Fibroblast of upper back skin (primary cell): ENCODE measurements at regions not wholly inside any gene's neighbourhood (a gene's known extent, or its start where the extent isn't known, plus 50 kb on each side); places are given as distances from the start of the nearest gene placed in this dataset.

Experiments
- DNase-seq: peaks from one replicate; pipeline ENCODE4 v3.0.0-alpha.2; 2013

- no peak for DNase-seq
These were observed 375.0 kb upstream of the ARID1B start for GRCh38 chr6:156402227-156402626.

GRCh38 chr6:156400487-156400886 lies 376.7 kb upstream of the ARID1B start:
- no peak for DNase-seq

DNA sequence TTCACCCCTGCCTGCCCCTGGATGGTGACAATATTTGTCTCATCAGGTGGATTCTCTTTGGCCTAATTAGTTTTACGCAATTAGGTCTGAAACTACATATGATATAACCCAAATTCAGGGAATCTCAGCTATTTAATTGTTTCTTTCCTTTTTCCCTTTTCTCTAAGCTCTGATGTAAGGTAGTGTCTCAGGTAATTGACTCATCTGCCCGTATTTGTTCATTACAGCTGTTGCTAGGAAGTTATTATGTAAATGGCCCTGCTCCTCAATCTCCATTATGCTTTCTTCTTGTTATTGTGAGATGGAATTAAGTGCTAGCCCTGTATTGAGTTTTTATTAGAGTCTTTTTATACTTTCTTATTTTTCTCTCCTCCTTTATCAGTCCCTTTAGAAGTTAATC lies 378.2 kb upstream of the ARID1B start:
- DNase-seq: no peak

- DNase-seq: no peak
These were observed 378.8 kb upstream of the ARID1B start for GRCh38 chr6:156398371-156398770.

DNA sequence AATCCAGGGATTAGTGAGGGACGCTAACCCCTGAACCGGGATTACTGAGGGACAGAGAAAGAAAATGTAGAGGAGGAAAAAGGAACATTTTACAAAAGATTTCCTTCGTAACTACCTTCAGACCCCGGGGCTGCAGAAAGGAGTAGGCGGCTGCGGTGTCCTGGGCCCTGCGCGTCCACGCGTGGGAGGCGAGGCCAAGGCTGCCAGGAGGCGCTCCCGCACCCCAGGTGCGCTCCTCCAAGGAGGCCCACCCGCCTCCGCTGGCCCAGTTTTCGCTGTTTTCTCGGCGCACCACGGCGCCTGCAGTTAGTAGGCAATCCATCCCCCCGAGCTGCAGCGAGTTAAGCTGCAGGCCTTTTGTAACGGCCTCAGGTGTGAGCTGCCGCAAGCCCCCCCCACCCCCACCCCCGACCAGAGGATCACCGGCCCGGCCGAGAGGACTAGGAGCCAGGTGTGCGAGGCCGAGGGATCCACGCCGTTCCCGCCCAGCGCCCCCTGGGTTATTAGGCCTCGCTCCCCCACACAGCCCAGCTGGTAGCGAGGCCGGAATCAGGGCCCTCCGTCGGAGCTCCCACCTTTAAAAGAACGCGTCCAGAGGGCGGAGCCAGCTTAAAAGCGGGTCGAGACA lies 380.3 kb upstream of the ARID1B start:
- no peak for DNase-seq

GRCh38 chr6:156396068-156396771 lies 381.0 kb upstream of the ARID1B start:
- no peak for DNase-seq

GRCh38 chr6:156395276-156395675 lies 381.9 kb upstream of the ARID1B start:
- no peak for DNase-seq

DNA sequence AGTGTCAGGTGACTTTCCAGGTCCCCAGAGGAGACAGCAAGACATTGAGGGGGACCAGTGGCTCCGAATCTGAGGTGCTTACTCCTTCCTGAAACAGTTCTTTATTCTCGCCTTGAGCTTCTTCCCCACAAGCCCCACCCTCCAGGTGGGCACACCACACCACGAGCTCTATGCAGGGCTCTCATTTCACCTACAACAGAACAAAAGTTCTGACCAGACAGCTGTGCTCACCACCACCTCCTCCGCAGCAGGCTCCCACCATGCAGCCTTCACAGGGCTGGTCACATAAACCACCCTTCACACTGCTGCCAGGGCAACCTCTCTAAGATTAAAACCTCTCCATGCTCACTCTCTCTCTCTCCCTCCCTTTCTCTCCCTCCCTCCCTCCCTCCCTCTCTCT lies 384.5 kb upstream of the ARID1B start:
- no peak for DNase-seq

- no peak for DNase-seq
These were observed 385.2 kb upstream of the ARID1B start for GRCh38 chr6:156391977-156392376.

DNA sequence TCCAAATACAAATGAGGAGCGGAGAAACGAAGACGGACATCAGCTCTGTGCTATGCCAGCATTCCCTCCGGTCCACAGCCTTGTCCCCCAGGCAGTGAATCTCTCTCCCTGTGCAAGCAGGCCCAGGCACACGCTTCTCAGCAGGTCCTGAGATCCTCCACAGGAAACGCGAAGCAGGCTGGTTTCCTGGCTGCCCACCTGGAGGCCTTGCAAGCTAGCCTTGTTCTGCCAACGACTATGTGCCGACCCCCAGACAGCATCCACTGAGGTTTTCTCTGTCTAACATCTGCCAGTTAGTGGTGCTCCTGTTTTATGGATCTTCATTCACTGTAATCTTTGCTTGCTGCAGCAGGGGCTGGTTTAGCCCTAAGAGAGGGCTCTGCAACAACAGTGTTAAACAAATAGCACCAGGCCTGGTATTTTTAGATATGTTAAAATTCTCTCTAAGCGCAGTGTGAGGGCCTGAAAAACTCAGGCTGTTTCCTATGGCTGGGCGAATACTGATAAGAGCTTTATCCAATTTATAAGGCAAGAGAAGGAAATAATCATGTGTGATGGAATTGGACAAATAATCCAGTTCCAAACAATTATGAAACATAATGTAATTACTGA lies 386.0 kb upstream of the ARID1B start:
- no peak for DNase-seq

GRCh38 chr6:156390621-156391020 lies 386.6 kb upstream of the ARID1B start:
- DNase-seq: no peak

- DNase-seq: no peak
These were observed 387.9 kb upstream of the ARID1B start for GRCh38 chr6:156389296-156389695.

- DNase-seq: no peak
These were observed 389.7 kb upstream of the ARID1B start for GRCh38 chr6:156387472-156387871.

DNA sequence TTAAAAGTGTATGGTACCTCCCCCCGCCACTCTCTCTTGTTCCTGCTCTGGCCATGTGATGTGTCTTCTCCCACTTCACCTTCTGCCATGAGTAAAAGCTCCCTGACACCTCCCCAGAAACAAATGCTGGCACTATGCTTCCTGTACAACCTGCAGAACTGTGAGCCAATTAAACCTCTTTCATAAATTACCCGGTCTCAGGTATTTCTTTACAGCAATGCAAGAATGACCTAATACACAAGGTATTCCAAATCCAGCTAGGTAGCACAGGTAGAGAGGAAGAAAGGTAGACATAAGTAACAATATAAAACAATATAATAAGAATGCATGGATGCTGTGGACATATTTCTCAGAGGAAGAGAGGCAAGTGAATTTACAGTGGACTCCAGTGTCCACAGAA lies 394.1 kb upstream of the ARID1B start:
- DNase-seq: no peak

- DNase-seq: peak; percentile 22
These were observed 397.5 kb upstream of the ARID1B start for GRCh38 chr6:156379392-156380289.

- no peak for DNase-seq
These were observed 398.3 kb upstream of the ARID1B start for GRCh38 chr6:156378853-156379252.

- DNase-seq: no peak
These were observed 401.1 kb upstream of the ARID1B start for GRCh38 chr6:156376091-156376490.

- no peak for DNase-seq
These were observed 417.3 kb upstream of the ARID1B start for GRCh38 chr6:156359912-156360311.

DNA sequence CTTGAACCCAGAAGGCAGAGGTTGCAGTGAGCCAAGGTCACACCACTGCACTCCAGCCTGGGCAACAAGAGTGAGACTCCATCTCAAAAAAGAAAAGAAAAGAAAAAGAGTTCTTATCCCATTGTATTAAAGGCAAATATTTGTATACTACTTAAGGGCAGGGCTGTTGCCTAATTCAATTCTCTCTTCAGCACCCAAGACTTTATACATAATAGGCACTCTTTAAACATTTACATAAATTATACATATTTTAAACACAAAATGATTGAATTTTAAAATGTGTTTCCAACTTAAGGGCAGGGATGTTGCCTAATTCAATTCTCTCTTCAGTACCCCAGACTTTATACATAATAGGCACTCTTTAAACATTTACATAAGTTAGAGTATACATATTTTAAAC lies 424.3 kb upstream of the ARID1B start:
- no peak for DNase-seq

DNA sequence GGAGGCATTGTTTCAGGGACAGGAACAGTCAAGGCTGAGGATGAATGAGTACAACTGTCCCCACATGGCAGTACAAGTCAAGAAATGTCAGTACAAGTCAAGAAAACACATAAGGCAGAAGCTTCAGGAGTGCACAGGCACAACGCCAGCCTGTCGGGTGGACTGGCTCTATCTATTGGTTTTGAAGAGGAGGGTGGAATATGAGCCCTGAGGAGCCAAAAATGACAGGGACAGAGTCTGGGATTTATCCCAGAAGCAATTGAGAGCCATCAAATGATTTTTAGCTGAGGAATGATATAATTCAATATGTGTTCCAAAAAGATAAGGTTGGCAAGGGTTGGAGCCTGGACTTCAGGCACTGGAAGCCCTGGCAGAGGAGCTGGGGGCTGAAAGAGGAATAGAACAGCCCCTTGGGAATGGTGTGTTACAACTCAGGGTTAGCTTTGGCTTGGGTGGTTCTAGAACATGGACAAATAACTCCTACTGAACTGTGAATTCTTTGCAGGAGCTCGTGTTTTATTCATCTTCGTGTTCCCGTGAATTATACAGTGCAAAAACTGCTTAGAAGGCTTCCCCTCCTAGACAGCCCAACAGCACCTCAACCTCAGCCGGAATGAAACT lies 425.7 kb upstream of the ARID1B start:
- DNase-seq: no peak

DNA sequence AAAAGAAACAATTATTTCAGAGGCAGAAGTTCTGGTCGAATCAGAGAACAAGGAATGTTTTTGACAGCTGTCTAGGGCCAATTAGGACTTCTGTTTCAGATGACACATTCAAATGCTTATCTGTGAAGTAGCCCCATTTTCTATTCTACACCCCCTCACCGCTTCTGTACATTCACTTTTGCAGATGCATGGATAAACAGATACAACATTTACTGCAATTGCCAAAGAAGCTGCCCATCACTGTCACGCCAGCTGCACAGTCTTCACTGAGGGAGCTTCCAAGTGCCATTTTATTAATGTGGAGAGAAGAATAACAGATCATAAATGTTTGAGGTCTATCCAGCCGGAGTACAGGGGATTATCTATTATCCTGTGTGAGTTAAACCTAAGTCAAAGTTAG lies 426.8 kb upstream of the ARID1B start:
- no peak for DNase-seq

DNA sequence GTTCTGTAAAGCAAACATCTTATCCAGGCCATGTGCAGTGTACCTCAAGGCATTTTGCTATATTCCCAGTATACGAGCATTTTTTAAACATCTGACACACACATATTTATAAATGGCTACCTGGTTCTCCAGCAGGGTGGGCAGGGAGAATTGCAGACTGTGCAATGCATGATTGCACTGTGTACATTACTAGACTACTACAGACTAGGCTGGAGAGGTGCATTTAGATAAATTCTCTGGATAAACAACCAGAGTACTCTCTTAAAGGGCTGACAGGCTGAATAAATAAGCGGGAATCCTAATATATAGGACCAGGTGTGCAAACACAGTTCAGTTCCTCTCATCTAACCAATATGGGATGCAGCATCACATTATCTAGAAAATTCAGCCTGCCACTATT lies 428.3 kb upstream of the ARID1B start:
- DNase-seq: no peak

DNA sequence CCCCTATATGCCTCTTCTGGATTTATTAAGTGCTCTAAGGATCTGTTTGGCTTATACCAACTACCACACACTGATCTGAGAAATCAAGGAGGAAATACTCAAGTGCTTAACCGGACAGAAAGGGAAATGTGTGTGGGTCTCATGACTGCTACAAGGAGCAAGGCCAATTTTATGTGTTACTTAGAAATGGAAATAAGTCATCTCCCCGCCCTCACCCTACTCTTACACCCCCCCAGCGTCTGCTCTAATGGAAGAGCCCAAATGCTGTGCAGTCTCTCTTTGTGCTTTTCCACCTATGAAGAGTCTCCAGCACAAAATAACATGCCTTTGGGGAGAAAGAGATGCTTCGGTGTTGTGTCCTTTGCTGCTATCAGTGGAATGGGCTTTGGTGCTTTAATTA lies 428.8 kb upstream of the ARID1B start:
- no peak for DNase-seq
